ENCODE measurements at regions not wholly inside any gene's neighbourhood (a gene's known extent, or its start where the extent isn't known, plus 50 kb on each side); places are given as distances from the start of the nearest gene placed in this dataset.

GRCh38 chr2:221200184-221200839 lies 371.8 kb downstream of the EPHA4 start:
- no peaks in the 10 kb centered on the region for H3K36me3 Mint-ChIP-seq (ENCODE audit: low read depth)
- H3K27me3 Mint-ChIP-seq (ENCODE audit: low read depth): no peaks in the 10 kb centered on the region
- peaks cover 2% of the 10 kb centered on the region for H3K9me3 Mint-ChIP-seq
- TF ChIP-seq CTCF (conservative IDR thresholded peaks at IDR 0.05): no peak
- no peak overlapping the region for H3K4me3 Mint-ChIP-seq
- no peak for DNase-seq (ENCODE audit: low read depth, low spot score)
- H3K4me1 Mint-ChIP-seq: peaks cover 22% of the 10 kb centered on the region
- peak overlapping the region; percentile 31 for H3K27ac Mint-ChIP-seq (ENCODE audit: unreplicated experiment)

GRCh38 chr2:221202431-221202830 lies 369.7 kb downstream of the EPHA4 start:
- no peaks in the 10 kb centered on the region for H3K27me3 Mint-ChIP-seq (ENCODE audit: low read depth)
- H3K4me3 Mint-ChIP-seq: no peak overlapping the region
- DNase-seq (ENCODE audit: low read depth, low spot score): no peak
- no peaks in the 10 kb centered on the region for H3K36me3 Mint-ChIP-seq (ENCODE audit: low read depth)
- no peak overlapping the region for H3K27ac Mint-ChIP-seq (ENCODE audit: unreplicated experiment)
- no peak for TF ChIP-seq CTCF (conservative IDR thresholded peaks at IDR 0.05)
- no peaks in the 10 kb centered on the region for H3K9me3 Mint-ChIP-seq
- H3K4me1 Mint-ChIP-seq: peaks cover 18% of the 10 kb centered on the region

GRCh38 chr2:221203125-221203524 lies 369.0 kb downstream of the EPHA4 start:
- no peak for DNase-seq (ENCODE audit: low read depth, low spot score)
- Mint-ChIP-seq H3K27me3 (ENCODE audit: low read depth) (no peaks in the 10 kb centered on the region), H3K4me3 (no peak overlapping the region), H3K27ac (ENCODE audit: unreplicated experiment) (peak overlapping the region; percentile 57), H3K36me3 (ENCODE audit: low read depth) (no peaks in the 10 kb centered on the region), H3K4me1 (peaks cover 17% of the 10 kb centered on the region), H3K9me3 (no peaks in the 10 kb centered on the region)
- no peak for TF ChIP-seq CTCF (conservative IDR thresholded peaks at IDR 0.05)

- Mint-ChIP-seq H3K36me3 (ENCODE audit: low read depth) (no peaks in the 10 kb centered on the region), H3K4me3 (no peak overlapping the region), H3K9me3 (no peaks in the 10 kb centered on the region), H3K27ac (ENCODE audit: unreplicated experiment) (no peak overlapping the region), H3K27me3 (ENCODE audit: low read depth) (no peaks in the 10 kb centered on the region), H3K4me1 (peaks cover 13% of the 10 kb centered on the region)
- TF ChIP-seq CTCF (conservative IDR thresholded peaks at IDR 0.05): no peak
- no peak for DNase-seq (ENCODE audit: low read depth, low spot score)
These were observed 368.2 kb downstream of the EPHA4 start for GRCh38 chr2:221203856-221204255.

GRCh38 chr2:221204699-221205098 lies 367.4 kb downstream of the EPHA4 start:
- no peak overlapping the region for H3K4me3 Mint-ChIP-seq
- DNase-seq (ENCODE audit: low read depth, low spot score): no peak
- no peaks in the 10 kb centered on the region for H3K9me3 Mint-ChIP-seq
- no peaks in the 10 kb centered on the region for H3K27me3 Mint-ChIP-seq (ENCODE audit: low read depth)
- peaks cover 13% of the 10 kb centered on the region for H3K4me1 Mint-ChIP-seq
- no peak for TF ChIP-seq CTCF (conservative IDR thresholded peaks at IDR 0.05)
- no peaks in the 10 kb centered on the region for H3K36me3 Mint-ChIP-seq (ENCODE audit: low read depth)
- H3K27ac Mint-ChIP-seq (ENCODE audit: unreplicated experiment): no peak overlapping the region
